CD4-positive, alpha-beta T cell treated with Interleukin-15 for 1 hour (primary cell): ENCODE measurements at regions not wholly inside any gene's neighbourhood (a gene's known extent, or its start where the extent isn't known, plus 50 kb on each side); places are given as distances from the start of the nearest gene placed in this dataset.
"Not testable (repeated sequence)": the region's sequence is repeated elsewhere in the genome, so short reads cannot be mapped to it uniquely, and the experiment has no call there.

Source experiments
- DNase-seq: peaks from one replicate; pipeline ENCODE4 v3.0.0-alpha.2; 2020

DNA sequence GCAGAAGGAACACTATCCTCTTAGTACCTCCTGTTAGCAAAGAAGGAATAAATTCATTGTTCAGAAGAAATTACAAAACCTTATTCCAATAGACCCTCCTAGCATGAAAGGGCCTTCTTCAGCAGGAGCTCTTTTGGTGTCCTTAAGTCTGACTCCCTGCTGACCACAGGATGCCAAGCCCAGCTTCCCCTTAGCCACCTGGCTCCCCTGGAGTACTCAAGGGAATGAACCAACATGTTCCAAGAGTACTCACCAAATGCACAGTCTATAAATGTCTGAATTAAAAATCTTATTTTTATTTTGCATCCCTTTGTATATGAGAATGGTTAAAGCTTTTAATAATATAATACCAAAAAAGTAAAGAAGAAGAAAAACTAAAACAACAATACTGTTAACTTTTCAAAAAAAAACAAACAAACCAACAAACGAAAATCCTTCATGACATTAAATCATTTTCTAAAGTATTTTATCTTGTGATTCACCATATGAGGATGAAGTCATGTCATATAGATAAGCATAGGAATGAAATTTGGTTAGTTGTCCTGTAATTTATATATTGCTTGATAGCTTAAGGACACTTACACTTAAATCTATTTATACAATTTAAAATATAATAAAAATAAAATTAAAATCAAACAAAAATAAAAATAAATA lies 1355.1 kb downstream of the HACE1 start:
- DNase-seq, result no peak

DNA sequence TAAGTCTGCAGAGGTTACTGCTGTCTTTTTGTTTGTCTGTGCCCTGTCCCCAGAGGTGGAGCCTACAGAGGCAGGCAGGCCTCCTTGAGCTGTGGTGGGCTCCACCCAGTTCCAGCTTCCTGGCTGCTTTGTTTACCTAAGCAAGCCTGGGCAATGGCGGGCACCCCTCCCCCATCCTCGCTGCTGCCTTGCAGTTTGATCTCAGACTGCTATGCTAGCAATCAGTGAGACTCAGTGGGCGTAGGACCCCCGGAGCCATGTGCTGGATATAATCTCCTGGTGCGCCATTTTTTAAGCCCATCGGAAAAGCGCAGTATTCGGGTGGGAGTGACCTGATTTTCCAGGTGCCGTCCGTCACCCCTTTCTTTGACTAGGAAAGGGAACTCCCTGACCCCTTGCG lies 1363.1 kb downstream of the HACE1 start:
- not testable (repeated sequence) for DNase-seq

DNA sequence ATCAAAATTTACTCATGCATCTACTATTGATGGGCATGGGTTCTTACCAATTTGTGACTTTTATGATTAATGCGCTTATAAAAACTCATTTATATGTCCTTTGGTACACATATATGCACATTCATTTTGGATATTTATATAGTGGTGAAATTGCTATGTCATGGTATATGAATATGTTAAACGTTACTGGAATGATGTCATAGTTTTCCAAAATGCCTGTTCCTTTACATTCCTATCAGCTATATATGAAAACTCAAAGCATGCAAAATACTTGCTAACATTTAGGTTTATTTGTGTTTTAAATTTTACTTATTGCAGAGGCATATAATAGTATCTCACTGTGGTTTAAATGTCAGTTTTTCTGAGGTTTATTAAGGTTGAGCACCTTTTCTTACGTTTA lies 1403.1 kb downstream of the HACE1 start:
- no peak for DNase-seq

DNA sequence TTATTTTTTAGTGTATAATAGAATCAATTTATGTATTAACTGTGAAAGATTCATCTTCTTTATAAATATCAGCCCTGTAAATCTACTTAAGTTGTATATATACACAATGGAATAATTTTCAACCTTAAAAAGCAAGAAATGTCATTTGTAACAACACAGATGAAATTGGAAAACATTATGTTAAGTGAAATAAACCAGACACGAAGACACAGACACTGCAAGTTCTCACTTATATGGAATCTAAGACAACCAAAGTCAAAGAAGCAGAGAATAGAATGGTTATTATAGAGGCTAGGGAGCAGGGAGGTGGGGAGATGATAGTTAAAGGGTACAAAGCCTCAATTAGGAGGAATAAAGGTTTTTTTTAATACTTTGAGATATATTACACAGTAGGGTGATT lies 1404.4 kb downstream of the HACE1 start:
- DNase-seq, result no peak

DNA sequence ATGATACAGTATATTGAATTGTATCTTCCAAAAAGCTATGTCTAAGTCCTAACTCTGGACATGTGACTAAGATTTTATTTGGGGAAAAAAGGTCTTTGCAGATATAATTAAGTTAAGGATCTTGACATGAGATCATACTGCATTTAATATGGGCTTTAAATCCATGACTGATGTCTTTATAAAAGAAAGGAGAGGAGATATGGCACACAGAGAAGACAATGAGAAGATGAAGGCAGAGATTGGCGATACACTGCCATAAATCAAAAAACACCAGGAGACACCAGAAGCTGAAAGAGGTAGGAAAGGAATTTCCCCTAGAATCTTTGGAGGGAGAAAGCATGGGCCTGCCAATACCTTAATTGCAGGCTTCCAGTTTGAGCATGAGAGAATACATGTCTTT lies 1450.2 kb downstream of the HACE1 start:
- DNase-seq, result no peak

DNA sequence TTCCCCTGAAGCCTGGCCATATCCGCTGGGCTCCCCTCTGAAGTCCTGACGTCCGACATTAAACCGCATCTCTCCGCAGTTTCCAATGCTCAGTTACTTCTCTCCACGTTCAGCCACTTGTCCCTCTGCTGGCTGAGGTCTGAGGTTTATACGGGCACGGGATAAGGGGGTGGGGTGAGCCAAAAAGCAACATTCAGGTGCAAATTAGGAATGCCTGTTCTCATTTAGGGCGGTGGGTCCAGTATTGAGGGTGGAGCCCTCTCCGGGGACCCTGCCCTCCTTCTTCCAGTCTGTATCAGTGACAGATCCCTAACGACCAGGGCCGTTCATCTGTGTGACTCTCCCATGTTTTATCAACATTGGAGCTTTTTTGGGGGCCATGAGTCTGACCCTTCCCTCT lies 1454.4 kb downstream of the HACE1 start:
- no peak for DNase-seq

DNA sequence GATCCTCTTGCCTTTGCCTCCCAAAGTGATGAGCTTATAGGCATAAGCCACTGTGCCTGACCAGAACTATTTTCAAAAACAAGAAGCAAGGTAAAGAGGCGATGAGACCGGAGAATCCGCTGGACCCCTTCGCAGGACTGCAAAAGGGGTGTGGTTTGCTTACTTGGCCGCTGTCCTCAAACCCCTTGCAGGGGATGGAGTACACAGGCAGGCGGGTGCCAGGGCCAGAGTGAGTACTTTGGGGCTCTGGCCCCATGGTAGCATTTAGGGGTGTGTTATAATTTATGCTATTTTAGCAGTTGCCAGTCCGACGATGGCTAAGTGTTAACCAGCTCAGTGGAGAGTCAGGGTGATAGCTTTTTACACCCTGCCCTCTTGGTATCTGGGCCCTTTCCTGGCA lies 1454.9 kb downstream of the HACE1 start:
- no peak for DNase-seq

DNA sequence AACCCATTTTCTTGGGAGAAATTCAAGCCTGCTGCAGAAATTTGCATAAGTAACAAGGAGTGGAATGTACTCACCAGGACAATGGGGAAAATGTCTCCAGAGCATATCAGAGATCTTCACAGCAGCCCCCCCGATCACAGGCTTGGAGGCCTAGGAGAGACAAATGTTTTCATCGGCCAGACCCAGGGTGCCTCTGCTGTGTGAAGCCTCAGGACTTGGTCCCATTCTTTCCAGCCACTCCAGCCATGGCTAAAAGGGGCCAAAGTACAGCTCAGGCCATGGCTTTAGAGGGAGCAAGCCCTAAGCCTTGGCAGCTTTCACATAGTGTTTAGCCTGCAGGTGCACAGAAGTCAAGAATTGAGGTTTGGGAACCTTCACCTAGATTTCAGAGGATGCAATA lies 1463.0 kb downstream of the HACE1 start:
- no peak for DNase-seq

DNA sequence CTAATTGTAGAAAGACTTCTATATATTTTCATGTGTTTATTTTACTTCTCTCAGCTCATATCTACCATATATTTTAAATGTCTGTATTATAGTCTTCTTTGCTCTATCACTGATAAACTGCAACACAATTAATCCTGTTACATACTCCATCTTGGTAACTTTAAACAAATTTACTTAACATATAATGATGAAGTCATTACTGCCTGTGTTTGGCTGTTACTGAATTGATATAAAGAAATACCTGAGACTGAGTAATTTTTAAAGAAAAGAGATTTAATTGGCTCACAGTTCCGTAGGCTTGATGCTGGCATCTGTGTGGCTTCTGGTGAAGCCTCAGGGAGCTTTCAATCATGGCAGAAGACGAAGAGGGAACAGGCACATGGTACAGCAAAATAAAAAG lies 1480.4 kb downstream of the HACE1 start:
- no peak for DNase-seq

DNA sequence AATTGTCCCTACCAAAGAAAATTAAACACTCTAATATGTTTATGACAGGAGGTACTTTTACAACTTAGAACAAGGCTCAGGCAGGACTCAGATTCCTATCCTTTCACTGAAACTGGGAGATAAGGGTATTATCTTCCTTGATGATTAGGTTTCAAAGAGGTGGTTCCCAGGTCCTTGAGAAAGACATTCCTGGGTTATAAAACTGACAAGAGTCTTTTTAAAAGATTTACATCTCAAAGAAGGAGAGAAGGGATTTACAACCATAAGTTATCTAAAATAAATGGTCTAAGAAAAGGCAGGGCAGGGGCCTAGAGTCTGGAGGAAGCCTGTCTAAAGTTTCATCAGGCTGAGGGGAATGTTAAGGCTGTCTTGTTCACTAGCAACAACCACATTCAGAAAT lies 1492.5 kb downstream of the HACE1 start:
- DNase-seq, result no peak

DNA sequence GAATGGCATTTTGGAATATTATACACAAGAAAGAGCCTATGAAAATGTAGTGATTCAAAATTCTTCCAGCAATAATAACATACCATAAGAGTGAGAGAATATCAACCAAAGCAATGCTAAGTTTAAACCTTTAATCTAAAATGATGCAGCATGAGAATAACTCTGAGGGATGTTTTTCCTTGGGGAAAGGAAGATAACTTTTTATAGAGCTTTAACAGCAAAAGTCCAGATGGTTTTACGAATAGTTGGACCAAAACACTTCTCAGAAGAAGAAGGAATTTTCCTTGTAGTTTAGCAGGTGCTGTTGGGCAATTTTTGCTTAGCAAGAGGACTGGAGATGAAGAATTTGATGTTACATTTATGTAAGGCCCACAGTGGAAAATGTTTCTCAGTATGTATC lies 1503.2 kb downstream of the HACE1 start:
- DNase-seq, result no peak

DNA sequence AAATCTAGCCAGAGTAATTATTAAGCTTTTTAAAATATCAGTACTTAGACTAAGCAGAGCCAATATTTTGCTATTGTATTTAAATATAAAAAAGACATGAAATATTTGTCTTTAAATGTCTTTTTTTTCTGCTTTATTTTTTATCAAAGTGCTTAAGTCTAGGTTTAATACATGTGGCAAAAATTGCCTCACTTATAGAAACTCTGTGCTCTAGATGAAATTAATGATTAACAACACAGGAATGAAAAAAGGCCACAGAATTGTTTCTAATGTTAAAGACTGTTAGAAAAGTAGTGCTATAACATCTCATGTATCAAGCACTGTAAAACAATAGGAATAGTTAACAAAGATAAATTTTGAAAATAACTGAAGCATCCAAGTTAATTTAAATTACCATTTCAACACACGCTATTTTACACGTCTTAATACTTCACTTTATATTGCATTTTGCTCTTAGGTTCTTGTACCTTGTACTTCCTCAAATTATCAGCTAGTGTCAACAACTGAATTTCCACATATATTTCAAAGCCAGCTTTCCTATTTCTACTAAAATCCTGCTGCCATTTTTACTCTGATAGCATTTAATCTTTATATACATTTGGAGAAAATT lies 1515.1 kb downstream of the HACE1 start:
- no peak for DNase-seq

DNA sequence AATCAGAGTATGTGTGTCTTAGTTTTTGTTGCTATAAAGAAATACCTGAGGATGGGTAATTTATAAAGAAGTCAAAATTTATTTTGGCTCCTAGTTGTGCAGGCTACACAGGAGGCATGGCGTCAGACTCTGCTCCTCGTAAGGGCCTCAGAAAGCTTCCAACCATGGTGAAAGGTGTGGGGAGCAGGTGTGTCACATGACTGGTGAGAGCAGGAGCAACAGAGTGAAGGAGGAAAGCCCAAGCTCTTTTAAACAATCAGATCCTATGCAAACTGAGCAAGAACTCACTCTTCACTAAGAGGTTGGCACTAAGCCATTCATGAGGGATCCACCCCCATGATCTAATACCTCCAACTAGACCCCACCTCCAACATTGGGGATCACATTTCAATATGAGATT lies 1524.3 kb downstream of the HACE1 start:
- no peak for DNase-seq

DNA sequence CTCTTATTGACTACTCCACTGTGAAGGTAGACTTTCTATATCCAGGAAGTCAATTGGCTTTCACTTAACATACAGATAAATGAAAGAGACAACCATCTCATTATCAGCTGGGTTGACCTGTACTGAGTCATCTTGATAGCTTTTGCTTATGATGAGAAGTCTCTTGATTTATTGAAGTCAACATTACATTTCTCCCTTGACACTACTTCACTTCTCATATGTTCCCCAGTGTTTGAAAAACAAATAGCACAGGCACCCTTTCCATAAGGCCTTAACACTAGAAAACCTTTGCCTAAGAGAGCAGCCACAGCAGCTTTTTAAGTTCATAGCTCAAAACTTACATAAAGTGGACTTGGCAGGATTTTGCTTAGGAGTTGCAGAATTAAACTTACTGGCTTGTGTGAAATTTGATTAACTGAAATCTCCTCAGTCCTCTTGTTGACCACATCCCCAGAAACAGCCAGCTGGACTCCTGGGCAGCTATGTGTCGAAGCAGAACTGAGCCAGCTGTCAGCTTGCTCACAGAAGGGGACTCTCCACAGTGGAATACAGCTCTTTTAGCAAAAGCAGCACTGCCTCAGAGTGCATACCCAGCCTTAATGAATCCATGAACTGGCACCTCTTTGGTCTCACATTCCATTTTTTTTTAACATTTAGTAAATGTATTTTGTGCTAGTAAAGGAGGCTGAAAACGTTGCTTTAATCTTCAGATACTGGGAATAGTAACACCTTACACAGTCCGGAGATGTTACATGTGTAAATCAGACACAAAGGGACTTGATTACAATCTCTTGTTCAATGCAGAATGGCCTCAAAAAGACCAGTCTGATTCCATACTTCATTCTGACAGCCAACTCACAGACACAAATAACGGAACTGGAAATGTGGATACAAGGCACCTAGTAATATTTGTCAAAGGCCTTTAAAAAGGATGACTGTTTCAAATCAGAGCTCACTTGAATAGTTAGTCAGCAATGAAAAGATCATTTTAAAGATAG lies 1532.7 kb downstream of the HACE1 start:
- DNase-seq, result no peak

DNA sequence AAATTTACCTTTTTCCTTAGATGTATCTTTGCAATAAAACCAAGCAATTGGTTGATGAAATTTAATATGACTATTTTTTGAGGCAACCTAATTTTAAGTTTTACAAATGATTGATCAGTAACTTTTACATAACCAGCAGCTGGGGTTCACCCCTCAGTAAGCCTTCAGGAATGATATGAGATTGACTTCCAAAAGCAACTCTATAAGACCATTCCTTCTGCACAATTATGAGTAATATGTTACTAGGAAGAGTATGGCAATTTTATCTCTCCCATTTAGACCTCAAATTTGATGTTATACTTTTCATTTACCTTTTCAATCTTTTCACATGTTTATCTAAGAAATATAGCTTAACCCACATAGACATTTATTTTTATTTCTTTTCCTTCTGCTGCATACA lies 1546.3 kb downstream of the HACE1 start:
- DNase-seq, result no peak

DNA sequence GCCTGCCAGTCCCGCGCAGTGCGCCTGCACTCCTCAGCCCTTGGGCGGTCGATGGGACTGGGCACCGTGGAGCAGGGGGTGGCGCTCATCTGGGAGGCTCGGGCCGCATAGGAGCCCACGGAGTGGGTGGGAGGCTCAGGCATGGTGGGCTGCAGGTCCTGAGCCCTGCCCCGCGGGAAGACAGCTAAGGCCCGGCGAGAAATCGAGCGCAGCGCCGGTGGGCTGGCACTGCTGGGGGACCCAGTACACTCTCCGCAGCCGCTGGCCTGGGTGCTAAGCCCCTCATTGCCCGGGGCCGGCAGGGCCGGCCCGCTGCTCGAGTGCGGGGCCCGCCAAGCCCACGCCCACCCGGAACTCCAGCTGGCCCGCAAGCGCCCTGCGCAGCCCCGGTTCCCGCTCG lies 1565.3 kb downstream of the HACE1 start:
- DNase-seq, result not testable (repeated sequence)

DNA sequence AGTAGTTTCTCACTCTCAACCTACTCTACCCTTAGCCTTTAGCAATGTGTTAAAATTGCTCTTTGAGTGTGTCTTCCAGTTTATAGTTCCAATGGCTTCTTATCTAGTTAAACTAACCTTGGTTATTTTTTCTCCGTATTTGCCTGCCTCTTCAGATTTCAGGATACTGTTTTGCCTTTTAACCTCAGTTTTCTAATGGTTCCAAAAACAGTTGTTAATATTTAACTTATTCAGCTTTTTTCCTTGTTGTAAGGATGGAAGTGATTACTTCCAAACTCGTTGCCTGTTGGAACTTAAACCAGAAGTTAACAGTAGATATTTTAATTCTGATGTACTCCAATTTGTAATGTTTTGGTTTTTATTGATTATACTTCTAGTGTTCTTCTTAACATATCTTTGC lies 1574.9 kb downstream of the HACE1 start:
- no peak for DNase-seq

DNA sequence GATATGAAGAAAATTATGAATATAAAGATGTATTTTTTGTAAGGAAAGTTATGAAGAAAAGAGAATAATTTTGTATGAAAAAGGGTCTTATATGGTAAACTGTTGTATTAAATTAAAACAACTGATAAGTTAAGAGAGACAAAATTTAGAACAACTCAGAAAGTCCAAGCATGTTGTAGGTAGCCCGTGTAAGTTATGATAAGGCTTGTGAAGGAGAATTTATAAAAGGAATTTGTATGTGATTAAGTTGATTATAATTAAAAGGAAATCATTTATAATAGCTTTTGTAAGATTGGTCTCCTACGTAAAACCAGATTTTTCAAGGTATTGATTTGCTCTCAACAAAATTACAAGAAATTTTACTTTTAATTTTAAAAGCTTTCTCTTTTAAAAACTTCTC lies 1579.3 kb downstream of the HACE1 start:
- DNase-seq, result no peak

DNA sequence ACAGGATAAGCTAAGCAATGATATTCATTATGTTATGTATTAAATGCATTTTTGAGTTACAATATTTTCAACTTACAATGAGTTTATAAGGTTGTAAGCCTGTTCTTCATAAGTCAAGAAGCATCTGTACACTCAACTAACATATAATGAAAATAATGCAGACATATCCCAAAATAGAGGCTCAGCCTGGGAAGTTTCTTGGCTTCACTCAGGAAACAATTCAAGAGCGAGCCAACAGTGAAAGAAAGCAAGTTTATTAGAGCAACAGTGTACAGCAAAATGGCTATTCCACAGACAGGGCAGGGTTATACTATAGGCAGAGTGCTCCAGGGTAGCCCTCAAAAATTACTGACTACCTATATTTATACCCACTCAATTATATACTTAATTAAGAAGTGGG lies 1581.8 kb downstream of the HACE1 start:
- no peak for DNase-seq

DNA sequence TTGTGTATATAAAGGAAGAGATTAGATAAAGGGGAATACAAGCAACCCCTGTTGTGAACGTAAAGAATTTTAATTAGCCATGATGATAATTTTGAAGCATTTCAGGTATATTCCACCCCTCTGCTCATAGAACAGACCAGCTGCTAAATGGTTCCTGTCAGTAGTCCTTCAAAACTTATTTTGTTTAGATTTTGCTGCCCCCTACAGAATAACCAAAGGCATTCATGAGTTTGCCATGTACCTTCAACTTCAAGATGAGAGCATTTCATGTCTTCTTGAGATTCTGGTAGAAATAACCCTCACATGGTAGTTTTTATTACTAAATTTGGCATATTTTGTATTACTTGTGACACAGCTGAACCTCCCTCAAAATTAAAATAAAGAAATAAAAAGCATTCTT lies 1586.7 kb downstream of the HACE1 start:
- DNase-seq, result no peak

DNA sequence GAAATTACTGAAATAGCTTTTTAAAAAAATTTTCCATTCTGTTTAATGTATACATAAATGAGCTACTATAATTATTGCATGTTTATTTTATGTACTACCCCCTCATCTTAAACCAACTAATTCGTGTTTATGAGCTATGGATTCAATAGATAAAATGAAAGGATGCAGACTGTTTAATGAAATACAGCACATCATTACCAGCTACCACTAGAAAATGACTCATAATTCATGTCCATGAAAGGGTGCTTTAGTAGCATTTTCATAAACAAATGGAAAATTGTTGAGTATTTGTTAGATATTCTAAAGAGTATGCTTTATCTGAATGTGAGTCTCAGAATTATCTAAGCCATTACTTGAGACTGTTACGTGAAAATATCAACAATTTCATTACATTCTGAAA lies 1590.1 kb downstream of the HACE1 start:
- DNase-seq, result no peak

DNA sequence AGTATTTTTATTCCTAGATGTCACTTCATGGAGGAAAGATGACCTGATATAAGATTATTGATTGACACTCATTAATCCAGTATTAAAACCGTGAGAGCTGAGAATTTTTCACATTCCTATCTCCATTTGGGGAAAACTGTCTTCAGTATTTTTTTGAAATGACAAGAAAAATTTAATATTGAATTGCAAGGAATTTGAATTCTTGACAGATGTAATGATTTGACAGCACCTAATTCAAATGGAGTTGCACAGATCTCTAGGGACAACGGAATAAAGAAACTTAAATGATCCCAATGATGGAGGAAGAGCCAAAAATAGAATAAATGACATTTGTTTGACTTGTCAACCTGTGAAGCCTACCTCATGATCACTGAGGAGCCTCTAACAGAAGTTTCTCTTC lies 1591.4 kb downstream of the HACE1 start:
- no peak for DNase-seq

DNA sequence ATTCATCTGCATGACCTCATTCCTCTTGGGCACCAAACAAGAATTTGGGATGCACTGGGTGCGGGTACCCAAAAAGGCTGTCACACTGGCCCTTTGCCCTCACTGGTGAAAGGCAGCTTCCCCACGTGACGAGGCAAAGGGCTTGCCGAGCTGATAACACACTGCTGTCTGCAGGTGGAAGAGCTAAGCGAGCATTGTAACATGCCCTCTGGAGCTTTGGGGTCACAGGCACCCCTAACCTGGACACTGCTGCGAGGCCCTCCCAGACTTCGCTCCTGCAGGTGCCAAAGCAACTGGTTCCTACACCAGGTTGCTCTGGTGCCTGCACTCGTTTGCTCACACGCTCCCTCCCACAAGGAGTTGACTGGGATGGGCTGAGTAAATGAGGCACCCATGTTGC lies 1595.7 kb downstream of the HACE1 start:
- no peak for DNase-seq

DNA sequence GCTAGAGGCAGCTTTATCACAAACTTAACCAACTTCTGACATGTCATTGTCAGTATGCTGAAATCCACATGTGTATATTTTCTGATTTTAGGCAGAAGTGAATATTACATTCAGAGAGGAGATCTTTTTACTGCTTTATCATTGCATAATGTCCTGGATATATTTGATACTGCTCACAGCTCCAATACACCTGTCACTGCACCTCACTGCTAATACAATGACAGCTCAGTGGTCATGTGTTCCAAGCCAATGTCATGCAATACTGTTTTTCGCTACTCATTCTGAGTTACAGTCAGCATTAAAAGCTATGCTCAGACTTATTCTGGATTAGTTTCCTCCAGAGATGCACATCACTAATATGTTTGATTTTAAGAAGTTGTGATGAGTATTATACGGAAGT lies 1604.6 kb downstream of the HACE1 start:
- no peak for DNase-seq
